HCT116 (cell line): ENCODE measurements at regions not wholly inside any gene's neighbourhood (a gene's known extent, or its start where the extent isn't known, plus 50 kb on each side); places are given as distances from the start of the nearest gene placed in this dataset.

Experiments used
- CTCF ChIP-seq, 3 experiments: fragments of 200-600 bp in 1 of 3; sonication (generic) in 1 of 3; IDR thresholded peaks in 2 of 3; conservative IDR thresholded peaks in 1 of 3; 2 replicates each; pipeline ENCODE4 v1.5.1; 2012 to 2017; ENCODE audit warnings: low read depth in 2 of 3, low read length in 2 of 3, antibody characterized with exemption in 1 of 3, borderline replicate concordance in 1 of 3, control low read depth in 1 of 3, mild to moderate bottlenecking in 1 of 3, mixed read lengths in 1 of 3, mixed run types in 1 of 3, moderate library complexity in 1 of 3; ENCODE audit not compliant: insufficient read depth in 1 of 3
- EZH2 ChIP-seq: fragments of 200-600 bp; sonication (generic); IDR thresholded peaks from 2 replicates; pipeline ENCODE4 v1.6.1; 2017; ENCODE audit warnings: antibody characterized with exemption, mixed run types
- POLR2A ChIP-seq: IDR thresholded peaks from 2 replicates; pipeline ENCODE4 v1.7.0; 2011; ENCODE audit warnings: borderline replicate concordance; ENCODE audit not compliant: insufficient read depth, insufficient read length; ENCODE audit errors: extremely low read depth
- POLR2AphosphoS5 ChIP-seq: IDR thresholded peaks from 2 replicates; pipeline ENCODE4 v1.6.1; 2011; ENCODE audit warnings: mild to moderate bottlenecking, low read depth, low read length, moderate library complexity
- SP1 ChIP-seq: IDR thresholded peaks from 2 replicates; pipeline ENCODE4 v1.6.1; 2012; ENCODE audit warnings: low read depth
- TCF7L2 ChIP-seq: IDR thresholded peaks from 2 replicates; pipeline ENCODE4 v1.7.0; 2011; ENCODE audit warnings: borderline replicate concordance, inconsistent platforms; ENCODE audit not compliant: insufficient read depth, insufficient read length; ENCODE audit errors: extremely low read depth
- ZFX ChIP-seq: fragments of 450-650 bp; IDR thresholded peaks from 2 replicates; pipeline ENCODE4 v1.6.1; 2017
- TF ChIP-seq, protein P1 (sequence below): IDR thresholded peaks from 2 replicates; pipeline ENCODE4 v1.6.1; 2012

DNA sequence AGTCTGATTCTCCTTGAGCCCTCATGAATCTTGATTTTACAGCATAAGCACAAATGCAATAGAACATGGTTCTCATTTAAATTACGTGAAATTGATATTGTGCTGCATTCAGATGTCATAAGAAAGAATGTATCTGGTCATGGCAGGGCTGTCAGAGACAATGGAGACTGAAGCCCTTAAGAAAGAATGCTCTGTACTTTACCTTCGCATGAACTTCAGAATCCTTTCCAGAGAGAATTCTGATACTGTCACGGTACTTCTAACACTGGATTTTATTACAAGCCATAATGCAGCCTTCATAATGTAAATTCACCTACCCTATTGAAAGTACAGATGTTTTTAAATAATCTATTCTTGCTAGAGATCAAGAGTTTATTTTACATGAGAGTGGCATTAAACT is 677.9 kb upstream of the ADGRL3 start:
- no peak for TF ChIP-seq CTCF (IDR thresholded peaks at IDR 0.05 in 2 of 3, conservative IDR thresholded peaks at IDR 0.05 in 1 of 3; ENCODE audit: borderline replicate concordance in 1 of 3, insufficient read depth in 1 of 3, low read depth in 2 of 3, low read length in 2 of 3)
- no peak for TF ChIP-seq POLR2A
- TF ChIP-seq TCF7L2 = no peak
- TF ChIP-seq, protein P1, sequence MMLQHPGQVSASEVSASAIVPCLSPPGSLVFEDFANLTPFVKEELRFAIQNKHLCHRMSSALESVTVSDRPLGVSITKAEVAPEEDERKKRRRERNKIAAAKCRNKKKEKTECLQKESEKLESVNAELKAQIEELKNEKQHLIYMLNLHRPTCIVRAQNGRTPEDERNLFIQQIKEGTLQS = no peak
- no peak for TF ChIP-seq POLR2AphosphoS5
- no peak for TF ChIP-seq EZH2
- TF ChIP-seq SP1 = no peak
- TF ChIP-seq ZFX = no peak
